ENCODE measurements at regions not wholly inside any gene's neighbourhood (a gene's known extent, or its start where the extent isn't known, plus 50 kb on each side); places are given as distances from the start of the nearest gene placed in this dataset.
"Not testable (repeated sequence)": the region's sequence is repeated elsewhere in the genome, so short reads cannot be mapped to it uniquely, and the experiment has no call there.

DNA sequence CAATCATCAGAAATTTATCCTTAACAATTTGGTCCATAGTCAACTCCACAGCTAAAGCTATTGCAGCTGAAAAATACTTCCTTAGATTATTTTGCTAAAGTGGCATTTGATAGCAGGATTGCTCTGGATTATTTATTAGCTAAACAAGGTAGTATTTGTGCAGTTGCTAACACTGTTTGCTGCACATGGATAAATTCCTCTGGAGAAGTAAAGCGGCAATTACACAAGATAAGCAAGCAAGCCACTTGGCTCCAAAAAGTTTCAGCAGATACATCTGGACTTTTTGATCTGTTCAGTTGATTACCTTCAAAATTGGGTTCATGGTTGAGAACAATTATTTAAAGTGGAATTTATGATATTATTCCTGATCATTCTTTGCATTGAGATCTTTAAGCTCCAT lies 971.5 kb downstream of the C4orf33 start:
- Histone ChIP-seq H3K36me3 (ENCODE audit: control insufficient read depth, insufficient read depth, low read length) (no peaks in the 10 kb centered on the region), H3K4me3 (ENCODE audit: low read depth, low read length) (no peak overlapping the region), H3K27me3 (ENCODE audit: control insufficient read depth, insufficient read depth, low read length) (no peaks in the 10 kb centered on the region)
- DNase-seq (ENCODE audit: low read depth), result no peak
- TF ChIP-seq, protein P1, sequence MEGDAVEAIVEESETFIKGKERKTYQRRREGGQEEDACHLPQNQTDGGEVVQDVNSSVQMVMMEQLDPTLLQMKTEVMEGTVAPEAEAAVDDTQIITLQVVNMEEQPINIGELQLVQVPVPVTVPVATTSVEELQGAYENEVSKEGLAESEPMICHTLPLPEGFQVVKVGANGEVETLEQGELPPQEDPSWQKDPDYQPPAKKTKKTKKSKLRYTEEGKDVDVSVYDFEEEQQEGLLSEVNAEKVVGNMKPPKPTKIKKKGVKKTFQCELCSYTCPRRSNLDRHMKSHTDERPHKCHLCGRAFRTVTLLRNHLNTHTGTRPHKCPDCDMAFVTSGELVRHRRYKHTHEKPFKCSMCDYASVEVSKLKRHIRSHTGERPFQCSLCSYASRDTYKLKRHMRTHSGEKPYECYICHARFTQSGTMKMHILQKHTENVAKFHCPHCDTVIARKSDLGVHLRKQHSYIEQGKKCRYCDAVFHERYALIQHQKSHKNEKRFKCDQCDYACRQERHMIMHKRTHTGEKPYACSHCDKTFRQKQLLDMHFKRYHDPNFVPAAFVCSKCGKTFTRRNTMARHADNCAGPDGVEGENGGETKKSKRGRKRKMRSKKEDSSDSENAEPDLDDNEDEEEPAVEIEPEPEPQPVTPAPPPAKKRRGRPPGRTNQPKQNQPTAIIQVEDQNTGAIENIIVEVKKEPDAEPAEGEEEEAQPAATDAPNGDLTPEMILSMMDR (IDR thresholded peaks at IDR 0.05; ENCODE audit: insufficient read depth, low read length, poor library complexity, severe bottlenecking), result no peak

DNA sequence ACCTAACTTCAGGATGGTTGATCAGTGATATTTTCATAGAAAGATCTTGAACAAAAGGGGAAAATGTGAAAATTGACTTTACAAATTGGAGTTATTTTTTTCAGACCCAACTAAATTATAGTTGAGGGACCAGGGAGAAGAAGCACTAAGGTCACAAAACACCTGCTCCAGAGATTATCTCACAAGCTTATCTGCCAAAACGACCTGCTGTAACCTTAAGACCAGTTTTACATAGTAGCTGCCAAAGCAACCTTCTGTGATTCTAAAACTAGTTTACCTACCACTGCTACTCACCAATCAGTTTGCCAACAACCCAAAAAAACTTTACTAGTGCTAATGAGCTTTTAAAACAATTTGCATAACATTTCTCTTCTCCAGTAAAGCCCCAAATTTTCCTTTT lies 972.1 kb downstream of the C4orf33 start:
- Histone ChIP-seq H3K4me3 (ENCODE audit: low read depth, low read length) (no peak overlapping the region), H3K27me3 (ENCODE audit: control insufficient read depth, insufficient read depth, low read length) (no peaks in the 10 kb centered on the region), H3K36me3 (ENCODE audit: control insufficient read depth, insufficient read depth, low read length) (no peaks in the 10 kb centered on the region)
- TF ChIP-seq, protein P1 (IDR thresholded peaks at IDR 0.05; ENCODE audit: insufficient read depth, low read length, poor library complexity, severe bottlenecking), result no peak
- DNase-seq (ENCODE audit: low read depth), result no peak

DNA sequence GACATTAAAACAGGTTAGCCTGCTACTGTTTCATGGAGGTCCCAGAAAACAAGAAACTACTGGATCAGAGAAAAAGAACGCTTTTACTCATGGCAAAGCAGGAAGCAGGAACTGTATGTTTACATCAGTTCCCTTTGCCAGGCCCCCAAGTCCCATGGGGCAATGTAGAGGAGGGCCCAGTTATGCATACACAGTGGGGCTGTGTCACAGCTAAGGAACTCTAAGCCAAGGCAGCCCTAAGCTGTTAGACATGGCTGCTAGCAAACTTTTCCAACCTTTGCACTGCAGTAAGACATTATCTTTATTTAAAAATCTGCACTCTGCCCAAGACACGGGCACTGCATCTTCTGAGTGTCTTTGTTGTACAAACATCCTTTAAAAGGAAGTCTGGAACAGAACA lies 975.8 kb downstream of the C4orf33 start:
- Histone ChIP-seq H3K27me3 (ENCODE audit: control insufficient read depth, insufficient read depth, low read length) (no peaks in the 10 kb centered on the region), H3K36me3 (ENCODE audit: control insufficient read depth, insufficient read depth, low read length) (no peaks in the 10 kb centered on the region), H3K4me3 (ENCODE audit: low read depth, low read length) (no peak overlapping the region)
- DNase-seq (ENCODE audit: low read depth), result no peak
- TF ChIP-seq, protein P1 (IDR thresholded peaks at IDR 0.05; ENCODE audit: insufficient read depth, low read length, poor library complexity, severe bottlenecking), result no peak

DNA sequence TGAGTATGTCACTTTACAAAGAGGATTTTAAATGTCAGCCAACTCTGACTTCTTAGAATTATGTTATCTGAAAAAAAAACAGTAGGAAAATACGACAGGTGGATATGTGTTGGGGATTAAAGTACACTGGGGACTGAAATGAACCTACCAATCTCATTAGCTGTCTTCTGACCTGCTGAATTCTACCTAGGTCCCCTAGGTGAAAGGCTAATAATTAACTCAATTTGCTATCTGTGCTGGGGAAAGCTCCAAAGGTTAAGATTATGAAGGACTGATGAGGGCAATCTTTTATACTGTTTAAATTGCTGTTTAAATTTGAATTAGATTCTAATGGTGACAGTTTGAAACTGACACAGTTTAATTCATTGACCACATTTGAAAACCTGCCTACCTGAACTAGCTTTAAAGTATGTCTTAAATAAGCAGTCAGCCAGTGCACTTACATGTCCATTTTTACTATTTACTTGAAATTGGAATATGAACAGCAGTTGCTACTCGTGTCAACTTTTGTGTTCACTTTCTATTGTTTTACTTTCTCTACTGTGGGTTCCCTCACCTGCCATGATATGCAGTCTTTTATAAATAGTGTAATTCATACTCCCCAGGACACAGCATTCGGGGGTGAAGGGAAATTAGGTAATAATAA lies 977.3 kb downstream of the C4orf33 start:
- TF ChIP-seq, protein P1 (IDR thresholded peaks at IDR 0.05; ENCODE audit: insufficient read depth, low read length, poor library complexity, severe bottlenecking), result no peak
- no peaks in the 10 kb centered on the region for H3K27me3 ChIP-seq (ENCODE audit: control insufficient read depth, insufficient read depth, low read length)
- no peaks in the 10 kb centered on the region for H3K36me3 ChIP-seq (ENCODE audit: control insufficient read depth, insufficient read depth, low read length)
- H3K4me3 ChIP-seq (ENCODE audit: low read depth, low read length), result no peak overlapping the region
- no peak for DNase-seq (ENCODE audit: low read depth)

DNA sequence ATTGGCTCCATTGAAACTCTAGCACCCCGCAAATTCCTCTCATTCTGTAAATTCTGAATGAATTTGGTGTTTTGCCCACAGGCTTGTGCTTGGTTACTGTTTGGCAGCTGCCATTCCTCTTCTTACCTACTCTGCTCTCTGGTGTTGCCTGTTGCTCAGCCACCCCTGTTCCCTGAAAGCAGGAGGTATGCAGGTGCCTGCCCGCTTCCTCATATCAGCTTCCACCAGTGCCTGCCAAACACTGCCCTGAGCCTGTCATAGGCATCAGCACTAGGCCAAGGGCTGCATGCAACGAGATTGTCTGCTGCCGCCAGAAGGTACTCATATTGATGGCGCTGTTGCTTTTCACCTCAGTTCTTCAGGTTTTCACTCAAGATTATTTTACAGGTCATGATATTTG lies 978.1 kb downstream of the C4orf33 start:
- no peaks in the 10 kb centered on the region for H3K36me3 ChIP-seq (ENCODE audit: control insufficient read depth, insufficient read depth, low read length)
- H3K27me3 ChIP-seq (ENCODE audit: control insufficient read depth, insufficient read depth, low read length), result no peaks in the 10 kb centered on the region
- no peak overlapping the region for H3K4me3 ChIP-seq (ENCODE audit: low read depth, low read length)
- TF ChIP-seq, protein P1 (IDR thresholded peaks at IDR 0.05; ENCODE audit: insufficient read depth, low read length, poor library complexity, severe bottlenecking), result no peak
- no peak for DNase-seq (ENCODE audit: low read depth)

DNA sequence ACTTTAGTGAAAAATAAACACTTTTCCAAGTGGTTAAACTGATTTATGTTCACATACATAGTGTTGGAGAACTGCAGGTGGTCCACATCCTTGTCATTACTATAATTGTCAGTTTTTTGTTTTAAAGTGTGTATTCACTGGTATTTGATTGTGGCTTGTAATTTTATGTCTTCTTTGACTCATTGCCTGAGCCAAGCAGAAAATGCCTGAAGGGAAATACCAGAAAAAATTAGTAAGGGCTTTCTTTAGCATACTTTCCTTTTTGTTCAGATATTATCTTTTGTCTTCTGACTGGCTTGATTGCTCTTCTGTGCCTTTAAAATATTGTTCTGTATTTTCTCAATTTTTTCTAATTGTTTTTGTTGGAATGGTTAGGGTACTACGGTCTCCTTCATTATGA lies 981.3 kb downstream of the C4orf33 start:
- H3K4me3 ChIP-seq (ENCODE audit: low read depth, low read length), result no peak overlapping the region
- DNase-seq (ENCODE audit: low read depth), result peak; percentile 18
- H3K27me3 ChIP-seq (ENCODE audit: control insufficient read depth, insufficient read depth, low read length), result no peaks in the 10 kb centered on the region
- TF ChIP-seq, protein P1 (IDR thresholded peaks at IDR 0.05; ENCODE audit: insufficient read depth, low read length, poor library complexity, severe bottlenecking), result no peak
- no peaks in the 10 kb centered on the region for H3K36me3 ChIP-seq (ENCODE audit: control insufficient read depth, insufficient read depth, low read length)

DNA sequence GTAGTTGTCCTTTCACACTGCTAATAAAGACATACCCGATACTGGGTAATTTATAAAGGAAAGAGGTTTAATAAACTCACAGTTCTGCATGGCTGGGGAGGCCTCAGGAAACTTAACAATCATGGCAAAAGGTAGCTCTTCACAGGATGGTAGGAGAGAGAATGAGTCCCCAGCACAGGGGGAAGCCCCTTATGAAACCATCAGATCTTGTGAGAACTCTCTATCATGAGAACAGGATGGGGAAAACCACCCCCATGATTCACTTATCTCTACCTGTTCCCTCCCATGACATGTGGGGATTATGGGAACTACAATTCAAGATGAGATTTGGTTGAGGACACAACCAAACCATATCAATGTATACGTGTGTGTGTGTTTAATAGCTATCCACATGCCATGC lies 983.1 kb downstream of the C4orf33 start:
- H3K4me3 ChIP-seq (ENCODE audit: low read depth, low read length); H3K27me3 ChIP-seq (ENCODE audit: control insufficient read depth, insufficient read depth, low read length); DNase-seq (ENCODE audit: low read depth); H3K36me3 ChIP-seq (ENCODE audit: control insufficient read depth, insufficient read depth, low read length): not testable (repeated sequence)
